H1 (cell line): ENCODE measurements at regions not wholly inside any gene's neighbourhood (a gene's known extent, or its start where the extent isn't known, plus 50 kb on each side); places are given as distances from the start of the nearest gene placed in this dataset.
A peak's percentile ranks its signal among the peaks of the same experiment; 100 is the strongest.

Experiments used
- CTCF ChIA-PET: fragments of 300-600 bp; sonication (Branson Sonifier 250); formaldehyde crosslinking; loops from one replicate; lab custom pipeline; 2021; ENCODE audit not compliant: partially characterized antibody; lab: Charles Lee
- POLR2A ChIA-PET: fragments of 300-600 bp; sonication (Branson Sonifier 250); formaldehyde crosslinking; loops from one replicate; lab custom pipeline; 2021; ENCODE audit warnings: inconsistent platforms; ENCODE audit not compliant: partially characterized antibody; lab: Charles Lee
- DNase-seq, 2 experiments: peaks; one replicate each; pipeline versions ENCODE4 v3.0.0 to v3.0.0-alpha.2; 2010 to 2022; ENCODE audit warnings: low spot score in 2 of 2, low read depth in 1 of 2, mixed read lengths in 1 of 2
- FAIRE-seq: peaks from 2 replicates; lab custom pipeline; 2011; peaks lifted over from hg19 to GRCh38; lab: Jason Lieb, UNC
- H2AFZ ChIP-seq: 2 replicates; pipeline ENCODE4 v1.8.1; 2012; ENCODE audit warnings: low read length, inconsistent platforms
- H2AK5ac ChIP-seq: 2 replicates; pipeline ENCODE4 v1.6.1; 2013; ENCODE audit warnings: low read depth, low read length
- H2BK120ac ChIP-seq: replicated peaks from 2 replicates; pipeline ENCODE3; 2013; ENCODE audit warnings: low read depth, low read length, inconsistent platforms
- H2BK12ac ChIP-seq: 2 replicates; pipeline ENCODE4 v1.6.1; 2013; ENCODE audit warnings: low read depth, low read length
- H2BK15ac ChIP-seq: 2 replicates; pipeline ENCODE4 v1.6.1; 2013; ENCODE audit warnings: low read length
- H2BK20ac ChIP-seq: 2 replicates; pipeline ENCODE4 v1.6.1; 2013; ENCODE audit warnings: low read length
- H2BK5ac ChIP-seq: 2 replicates; pipeline ENCODE4 v1.6.1; 2013; ENCODE audit warnings: low read depth, low read length
- H3K14ac ChIP-seq: 2 replicates; pipeline ENCODE4 v1.6.1; 2013; ENCODE audit warnings: inconsistent platforms; ENCODE audit not compliant: insufficient read length
- H3K18ac ChIP-seq: 2 replicates; pipeline ENCODE4 v1.6.1; 2013; ENCODE audit warnings: low read length; ENCODE audit errors: extremely low read depth
- H3K23ac ChIP-seq: 2 replicates; pipeline ENCODE4 v1.6.1; 2013; ENCODE audit warnings: inconsistent platforms; ENCODE audit not compliant: insufficient read length
- H3K23me2 ChIP-seq: 2 replicates; pipeline ENCODE4 v1.6.1; 2013; ENCODE audit warnings: low read depth, low read length
- H3K27ac ChIP-seq: 2 replicates; pipeline ENCODE4 v1.6.1; 2011; ENCODE audit warnings: low read depth, low read length, inconsistent platforms
- H3K27me3 ChIP-seq, 4 experiments: replicated peaks in 1 of 4; 1 replicate in 1 of 4; 2 replicates in 3 of 4; pipeline versions ENCODE4 v1.6.1 to v1.8.1; 2011 to 2013; ENCODE audit warnings: low read length in 3 of 4, mild to moderate bottlenecking in 3 of 4, inconsistent platforms in 2 of 4, mixed read lengths in 2 of 4, moderate library complexity in 1 of 4; ENCODE audit not compliant: control insufficient read depth in 3 of 4, insufficient read depth in 3 of 4; ENCODE audit errors: extremely low read depth in 1 of 4
- H3K36me3 ChIP-seq, 4 experiments: 2 replicates each; pipeline versions ENCODE4 v1.6.1 to v1.8.1; 2011 to 2013; ENCODE audit warnings: mild to moderate bottlenecking in 4 of 4, low read length in 3 of 4, moderate library complexity in 2 of 4, control low read depth in 1 of 4, inconsistent platforms in 1 of 4; ENCODE audit not compliant: insufficient read depth in 4 of 4, control insufficient read depth in 2 of 4
- H3K4ac ChIP-seq: replicated peaks from 2 replicates; pipeline ENCODE3; 2013; ENCODE audit warnings: low read length, low read depth, mixed read lengths, inconsistent platforms; ENCODE audit not compliant: insufficient read length
- H3K4me1 ChIP-seq, 4 experiments: replicated peaks in 1 of 4; 1 replicate in 1 of 4; 2 replicates in 3 of 4; pipeline versions ENCODE4 v1.6.1 to v1.8.1; 2011 to 2013; ENCODE audit warnings: low read length in 3 of 4, inconsistent platforms in 2 of 4, mixed read lengths in 1 of 4; ENCODE audit not compliant: insufficient read depth in 4 of 4, control insufficient read depth in 3 of 4
- H3K4me2 ChIP-seq, 2 experiments: 2 replicates each; pipeline versions ENCODE4 v1.6.1 to v1.8.1; 2011 to 2013; ENCODE audit warnings: low read depth in 2 of 2, low read length in 2 of 2, control low read depth in 1 of 2, inconsistent platforms in 1 of 2, mild to moderate bottlenecking in 1 of 2; ENCODE audit not compliant: insufficient read depth in 1 of 2
- H3K4me3 ChIP-seq, 4 experiments: fragments of 200-600, 300-600 bp in 1 of 4; sonication (generic), shearing (Covaris generic), sonication (Bioruptor Twin) in 1 of 4; 2 replicates each; pipeline versions ENCODE4 v1.5.1 to v1.8.1; 2011 to 2016; ENCODE audit warnings: low read length in 4 of 4, low read depth in 3 of 4, control low read depth in 2 of 4, inconsistent platforms in 2 of 4, mild to moderate bottlenecking in 2 of 4, mixed read lengths in 1 of 4, moderate library complexity in 1 of 4; ENCODE audit not compliant: insufficient read depth in 2 of 4; ENCODE audit errors: extremely low read depth in 1 of 4
- H3K56ac ChIP-seq: replicated peaks from 2 replicates; pipeline ENCODE3; 2013; ENCODE audit warnings: low read depth, mild to moderate bottlenecking, mixed read lengths, low read length, inconsistent platforms; ENCODE audit not compliant: insufficient read length
- H3K79me1 ChIP-seq: 2 replicates; pipeline ENCODE4 v1.6.1; 2013; ENCODE audit warnings: low read depth, low read length, control low read depth
- H3K79me2 ChIP-seq, 2 experiments: 2 replicates each; pipeline versions ENCODE4 v1.6.1 to v1.8.1; 2012 to 2013; ENCODE audit warnings: low read length in 2 of 2, mild to moderate bottlenecking in 2 of 2, inconsistent platforms in 1 of 2; ENCODE audit not compliant: insufficient read depth in 2 of 2, control insufficient read depth in 1 of 2
- H3K9ac ChIP-seq, 4 experiments: replicated peaks in 1 of 4; 1 replicate in 1 of 4; 2 replicates in 3 of 4; pipeline versions ENCODE4 v1.6.1 to v1.8.1; 2011 to 2013; ENCODE audit warnings: low read depth in 3 of 4, low read length in 3 of 4, control low read depth in 2 of 4, mild to moderate bottlenecking in 2 of 4, moderate library complexity in 2 of 4, inconsistent platforms in 1 of 4; ENCODE audit errors: extremely low read depth in 1 of 4
- H3K9me3 ChIP-seq, 2 experiments: 2 replicates each; pipeline versions ENCODE4 v1.6.1 to v1.8.1; 2012 to 2013; ENCODE audit warnings: mild to moderate bottlenecking in 2 of 2, moderate library complexity in 2 of 2, control low read depth in 1 of 2, inconsistent platforms in 1 of 2, low read depth in 1 of 2, low read length in 1 of 2, mixed read lengths in 1 of 2; ENCODE audit not compliant: insufficient read depth in 2 of 2
- H4K20me1 ChIP-seq, 2 experiments: replicated peaks in 1 of 2; 2 replicates each; pipeline versions ENCODE3 to v1.8.1; 2011 to 2013; ENCODE audit warnings: inconsistent platforms in 2 of 2, low read length in 2 of 2, mild to moderate bottlenecking in 1 of 2; ENCODE audit not compliant: insufficient read depth in 2 of 2, control insufficient read depth in 1 of 2
- H4K5ac ChIP-seq: 2 replicates; pipeline ENCODE4 v1.6.1; 2013; ENCODE audit warnings: low read length, low read depth, mixed read lengths, inconsistent platforms; ENCODE audit not compliant: insufficient read length
- H4K8ac ChIP-seq: 2 replicates; pipeline ENCODE4 v1.8.0; 2013; ENCODE audit warnings: mild to moderate bottlenecking, moderate library complexity, low read length, inconsistent platforms; ENCODE audit not compliant: insufficient read depth; ENCODE audit errors: extremely low read depth
- H4K91ac ChIP-seq: replicated peaks from 2 replicates; pipeline ENCODE3; 2013; ENCODE audit warnings: low read length, mixed read lengths, inconsistent platforms; ENCODE audit not compliant: insufficient read length
- CEBPB ChIP-seq: IDR thresholded peaks from 2 replicates; pipeline ENCODE4 v1.6.1; 2012; ENCODE audit warnings: low read depth, low read length
- RNF2 ChIP-seq: fragments of 200-900, 300-1000 bp; sonication (generic); IDR thresholded peaks from 2 replicates; pipeline ENCODE4 v1.7.1; 2016; ENCODE audit warnings: borderline replicate concordance, low read depth, mild to moderate bottlenecking, antibody characterized with exemption, low read length; ENCODE audit not compliant: poor library complexity, severe bottlenecking; ENCODE audit errors: missing control alignments
- WGBS, 2 experiments: shearing (Covaris generic) in 1 of 2; methylation state at CpG; one replicate each; pipeline versions ENCODE4 v1.1.6 to v1.1.7; 2013 to 2015; ENCODE audit warnings: low lambda C conversion rate in 2 of 2, mixed read lengths in 2 of 2, inconsistent platforms in 1 of 2, low coverage in 1 of 2, missing lambda C conversion rate in 1 of 2; ENCODE audit not compliant: insufficient replicate concordance in 2 of 2, insufficient coverage in 1 of 2, insufficient read length in 1 of 2; ENCODE audit errors: extremely low coverage in 1 of 2, missing lambda C conversion rate in 1 of 2; 5-methylcytosine and 5-hydroxymethylcytosine counted together

DNA sequence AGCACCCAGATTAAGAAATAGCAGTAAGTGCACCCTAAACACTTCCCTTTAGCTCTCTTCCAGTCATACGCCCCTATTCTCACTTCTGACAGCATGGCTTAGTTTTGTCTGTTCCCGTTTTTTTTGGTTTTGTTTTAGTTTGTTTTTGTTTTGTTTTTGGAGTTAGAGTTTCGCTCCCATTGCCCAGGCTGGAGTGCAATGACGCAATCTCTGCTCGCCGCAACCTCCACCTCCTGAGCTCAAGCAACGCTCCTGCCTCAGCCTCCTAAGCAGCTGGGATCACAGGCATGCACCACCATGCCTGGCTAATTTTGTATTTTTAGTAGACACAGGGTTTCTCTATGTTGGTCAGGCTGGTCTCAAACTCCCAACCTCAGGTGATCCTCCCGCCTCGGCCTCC lies 2067.7 kb downstream of the SUCLG1 start:
- H3K14ac ChIP-seq: no peak overlapping the region
- no peaks in the 10 kb centered on the region for H3K27me3 ChIP-seq
- no peak overlapping the region for H4K8ac ChIP-seq
- 91% methylated on average over 9 of the region's 9 CpGs; no CpG with 5 or more reads in 1 of the 2 experiments for WGBS, 2 experiments
- no peak overlapping the region for H3K4me3 ChIP-seq
- H2BK5ac ChIP-seq: no peak overlapping the region
- no peak overlapping the region for H3K18ac ChIP-seq
- H3K4ac ChIP-seq: no peak overlapping the region
- no peaks in the 10 kb centered on the region for H3K23me2 ChIP-seq
- H4K20me1 ChIP-seq: no peaks in the 10 kb centered on the region
- no peak overlapping the region for H2BK15ac ChIP-seq
- H3K23ac ChIP-seq: no peak overlapping the region
- no peaks in the 10 kb centered on the region for H3K79me2 ChIP-seq
- H3K4me2 ChIP-seq: no peak overlapping the region
- no peak overlapping the region for H2BK12ac ChIP-seq
- no peaks in the 10 kb centered on the region for H3K9me3 ChIP-seq
- ChIA-PET POLR2A (no interaction called here), CTCF (no interaction called here)
- H3K56ac ChIP-seq: no peak overlapping the region
- FAIRE-seq (no peak), DNase-seq (no peak)
- TF ChIP-seq CEBPB: peak; percentile 67
- no peak for TF ChIP-seq RNF2
- H2BK120ac ChIP-seq: no peak overlapping the region
- H2BK20ac ChIP-seq: no peak overlapping the region
- no peak overlapping the region for H4K91ac ChIP-seq
- no peaks in the 10 kb centered on the region for H3K36me3 ChIP-seq
- no peak overlapping the region for H3K9ac ChIP-seq
- no peaks in the 10 kb centered on the region for H3K79me1 ChIP-seq
- H2AFZ ChIP-seq: no peak overlapping the region
- peaks cover 0 to 2% (median 0%) of the 10 kb centered on the region in 4 experiments; a peak in 1 of 7 replicates for H3K4me1 ChIP-seq
- H4K5ac ChIP-seq: no peak overlapping the region
- H2AK5ac ChIP-seq: no peak overlapping the region
- no peak overlapping the region for H3K27ac ChIP-seq
